OCI-LY1 (cell line): ENCODE measurements at regions not wholly inside any gene's neighbourhood (a gene's known extent, or its start where the extent isn't known, plus 50 kb on each side); places are given as distances from the start of the nearest gene placed in this dataset.

Experiments
- CTCF ChIP-seq: fragments of 200-600 bp; sonication (generic), shearing (Covaris generic); IDR thresholded peaks from 2 replicates; pipeline ENCODE4 v1.5.1; 2017; ENCODE audit warnings: mild to moderate bottlenecking, antibody characterized with exemption, low read length, moderate library complexity, mixed read lengths
- EZH2 ChIP-seq: fragments of 200-600 bp; sonication (generic), shearing (Covaris generic); IDR thresholded peaks from 2 replicates; pipeline ENCODE4 v1.8.0; 2017; ENCODE audit warnings: borderline replicate concordance, mixed run types, mild to moderate bottlenecking, antibody characterized with exemption, low read length, moderate library complexity, mixed read lengths

GRCh38 chr2:42860319-42861094, 68.1 kb upstream of the HAAO start:
- TF ChIP-seq CTCF: no peak
- no peak for TF ChIP-seq EZH2
